GM19238 (cell line): ENCODE measurements at regions not wholly inside any gene's neighbourhood (a gene's known extent, or its start where the extent isn't known, plus 50 kb on each side); places are given as distances from the start of the nearest gene placed in this dataset.
"Not testable (repeated sequence)": the region's sequence is repeated elsewhere in the genome, so short reads cannot be mapped to it uniquely, and the experiment has no call there.

ENCODE experiments used
- DNase-seq: peaks from one replicate; pipeline ENCODE4 v3.0.0; 2011; ENCODE audit warnings: low spot score; ENCODE audit not compliant: insufficient read length

- DNase-seq, result no peak
Measured at GRCh38 chr12:23238190-23238589, 613.2 kb downstream of the ETNK1 start.

- DNase-seq, result no peak
Measured at GRCh38 chr12:23238957-23239356, 614.0 kb downstream of the ETNK1 start.

DNA sequence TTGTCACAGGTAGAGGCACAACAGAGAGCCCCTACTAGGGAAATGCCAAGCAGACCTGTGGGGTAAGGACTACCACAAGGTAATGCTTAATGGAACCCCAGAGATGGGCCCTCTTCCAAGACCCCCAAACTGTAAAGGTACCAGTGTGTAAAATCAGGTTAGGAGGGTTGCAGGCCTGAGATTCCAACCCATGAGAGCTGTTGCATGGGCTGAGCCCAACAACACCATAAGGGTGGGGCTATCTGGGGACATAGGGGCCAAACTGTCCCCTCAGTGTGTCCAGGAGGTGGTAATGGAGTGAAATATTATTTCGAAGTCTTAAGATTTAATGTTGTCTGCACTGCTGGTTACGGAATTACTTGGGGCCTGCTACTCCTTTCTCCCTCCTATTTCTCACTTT lies 620.2 kb downstream of the ETNK1 start:
- DNase-seq, result no peak

DNA sequence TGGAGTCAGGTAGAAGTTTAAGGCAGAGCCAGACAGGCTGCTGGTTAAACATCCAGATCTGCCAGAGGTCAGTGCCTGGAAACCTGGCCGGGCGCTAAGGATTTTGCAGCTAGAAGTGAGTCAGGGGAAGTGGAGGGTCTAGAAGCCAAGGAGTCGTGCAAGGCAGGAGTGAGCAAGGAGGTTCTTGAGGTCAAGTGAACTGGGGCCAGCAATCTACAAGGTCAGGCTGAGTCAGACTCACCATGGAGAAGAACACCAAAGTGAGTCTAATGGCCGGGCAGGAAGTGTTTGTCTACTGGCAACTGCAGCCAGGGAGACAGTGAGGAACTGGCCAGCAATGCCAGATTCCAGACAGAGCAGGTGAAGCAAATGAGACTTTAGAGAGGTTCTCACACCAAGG lies 628.2 kb downstream of the ETNK1 start:
- DNase-seq, result no peak

- not testable (repeated sequence) for DNase-seq
Measured at GRCh38 chr12:23253910-23254309, 628.9 kb downstream of the ETNK1 start.

GRCh38 chr12:23259558-23259957 lies 634.6 kb downstream of the ETNK1 start:
- DNase-seq, result no peak

- DNase-seq, result no peak
Measured at GRCh38 chr12:23262670-23263069, 637.7 kb downstream of the ETNK1 start.

DNA sequence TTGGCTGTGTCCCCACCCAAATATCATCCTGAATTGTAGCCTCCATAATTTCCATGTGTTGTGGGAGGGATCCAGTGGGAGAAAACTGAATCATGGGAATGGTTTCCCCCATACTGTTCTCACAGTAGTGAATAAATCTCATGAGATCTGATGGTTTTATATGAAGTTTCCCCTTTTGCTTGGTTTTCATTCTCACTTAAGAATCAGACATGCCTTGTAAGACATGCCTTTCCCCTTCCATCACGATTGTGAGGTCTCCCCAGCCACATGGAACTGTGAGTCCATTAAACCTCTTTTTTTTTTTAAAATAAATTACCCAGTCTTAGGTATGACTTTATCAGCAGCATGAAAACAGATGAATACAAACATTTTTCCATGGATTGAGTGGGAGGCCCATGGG lies 652.9 kb downstream of the ETNK1 start:
- DNase-seq, result no peak

GRCh38 chr12:23281295-23281694 lies 656.3 kb downstream of the ETNK1 start:
- DNase-seq, result no peak

GRCh38 chr12:23282701-23283100 lies 657.7 kb downstream of the ETNK1 start:
- DNase-seq, result no peak

DNA sequence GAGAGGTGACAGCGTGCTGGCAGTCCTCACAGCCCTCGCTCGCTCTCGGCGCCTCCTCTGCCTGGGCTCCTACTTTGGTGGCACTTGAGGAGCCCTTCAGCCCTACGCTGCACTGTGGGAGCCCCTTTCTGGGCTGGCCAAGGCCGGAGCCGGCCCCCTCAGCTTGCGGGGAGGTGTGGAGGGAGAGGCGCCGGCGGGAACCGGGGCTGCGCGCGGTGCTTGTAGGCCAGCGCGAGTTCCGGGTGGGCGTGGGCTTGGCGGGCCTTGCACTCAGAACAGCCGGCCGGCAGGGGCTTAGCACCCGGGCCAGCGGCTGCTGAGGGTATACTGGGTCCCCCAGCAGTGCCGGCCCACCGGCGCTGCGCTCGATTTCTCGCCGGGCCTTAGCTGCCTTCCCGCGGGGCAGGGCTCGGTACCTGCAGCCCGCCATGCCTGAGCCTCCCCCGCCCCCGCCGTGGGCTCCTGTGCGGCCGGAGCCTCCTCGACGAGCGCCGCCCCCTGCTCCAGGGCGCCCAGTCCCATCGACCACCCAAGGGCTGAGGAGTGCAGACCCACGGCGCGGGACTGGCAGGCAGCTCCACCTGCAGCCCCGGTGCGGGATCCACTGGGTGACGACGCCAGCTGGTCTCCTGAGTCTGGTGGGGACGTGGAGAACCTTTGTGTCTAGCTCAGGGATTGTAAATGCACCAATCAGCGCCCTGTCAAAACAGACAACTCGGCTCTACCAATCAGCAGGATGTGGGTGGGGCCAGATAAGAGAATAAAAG lies 661.0 kb downstream of the ETNK1 start:
- DNase-seq, result not testable (repeated sequence)

- no peak for DNase-seq
Measured at GRCh38 chr12:23290627-23291330, 658.7 kb downstream of the SOX5 start.

DNA sequence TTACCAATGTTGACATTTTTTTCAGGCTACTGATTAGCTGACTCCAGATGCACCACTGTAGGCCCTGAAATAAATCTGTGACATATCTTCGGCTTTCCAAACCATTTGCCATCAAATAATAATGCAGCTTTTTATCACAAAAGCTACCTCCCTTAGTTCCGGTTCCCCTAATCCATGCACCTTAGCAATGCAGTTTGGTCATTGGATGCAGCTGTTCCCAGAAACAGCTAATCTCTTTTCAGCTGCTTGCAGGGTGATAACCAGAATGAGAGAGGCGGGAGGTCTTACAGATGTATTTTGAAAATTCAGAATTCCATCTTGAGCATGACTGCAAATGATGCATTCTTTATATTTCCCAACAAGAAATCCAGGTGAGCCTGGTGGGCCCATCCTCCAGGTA lies 646.2 kb downstream of the SOX5 start:
- no peak for DNase-seq

GRCh38 chr12:23303821-23304220 lies 645.6 kb downstream of the SOX5 start:
- DNase-seq, result no peak

- DNase-seq, result no peak
Measured at GRCh38 chr12:23333938-23334337, 615.5 kb downstream of the SOX5 start.

GRCh38 chr12:23335593-23335992 lies 613.9 kb downstream of the SOX5 start:
- DNase-seq, result no peak

- DNase-seq, result no peak
Measured at GRCh38 chr12:23337213-23337612, 612.3 kb downstream of the SOX5 start.

DNA sequence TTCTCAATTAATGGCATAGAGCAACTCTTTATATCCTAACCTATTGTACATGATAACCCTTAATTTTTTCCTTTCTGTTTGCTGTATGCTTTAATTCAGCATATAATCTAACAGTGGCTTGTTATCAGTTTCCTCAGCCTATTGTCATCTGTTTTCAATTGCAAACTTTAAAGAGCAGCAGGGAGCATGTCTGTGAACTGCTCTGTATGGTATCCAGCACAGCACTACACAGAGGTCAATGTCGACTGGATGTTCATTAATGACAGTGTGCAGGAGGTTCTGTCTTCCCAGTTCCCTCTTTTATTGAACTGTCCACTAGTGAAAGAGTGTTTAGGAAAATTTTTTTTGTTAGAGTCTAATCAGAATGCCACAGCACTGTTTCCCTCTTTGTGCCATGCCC lies 609.1 kb downstream of the SOX5 start:
- no peak for DNase-seq

DNA sequence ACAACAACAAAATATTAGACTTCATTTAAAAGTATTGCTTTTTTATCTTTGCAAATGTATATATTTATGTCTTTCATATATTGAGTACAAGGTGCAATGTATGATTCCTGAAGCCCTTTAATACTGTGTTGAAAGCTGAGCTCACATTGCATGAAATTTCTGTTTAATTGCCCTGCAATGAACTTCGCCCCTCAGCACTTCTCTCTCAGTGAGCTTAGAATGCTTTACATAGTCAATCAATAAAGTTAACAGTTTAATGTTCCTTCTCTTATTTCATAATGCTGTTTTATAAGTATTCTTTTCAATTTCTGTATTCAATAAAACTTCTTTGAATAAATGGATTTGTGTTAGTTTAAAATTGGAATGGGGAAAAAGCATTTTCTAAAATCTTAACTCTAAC lies 607.1 kb downstream of the SOX5 start:
- DNase-seq, result no peak

- no peak for DNase-seq
Measured at GRCh38 chr12:23349564-23349963, 599.9 kb downstream of the SOX5 start.

DNA sequence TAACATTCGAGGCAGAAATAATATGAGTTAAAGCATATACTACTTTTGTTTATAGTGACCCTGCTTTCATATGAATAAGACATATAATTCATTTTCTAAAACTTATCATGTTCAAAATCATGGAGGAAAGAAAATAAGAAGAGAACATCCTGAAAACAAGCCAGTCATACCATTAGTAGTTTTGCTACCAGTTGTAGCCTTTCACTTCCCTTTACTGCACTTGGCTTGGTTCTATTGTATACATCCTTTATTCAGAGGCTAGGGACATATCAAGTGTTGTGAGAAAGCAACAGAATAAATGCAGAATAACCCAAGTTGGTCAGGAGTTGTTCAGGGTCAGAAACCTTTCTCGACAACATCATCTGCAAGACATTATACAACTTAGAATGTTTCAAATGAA lies 598.7 kb downstream of the SOX5 start:
- no peak for DNase-seq

DNA sequence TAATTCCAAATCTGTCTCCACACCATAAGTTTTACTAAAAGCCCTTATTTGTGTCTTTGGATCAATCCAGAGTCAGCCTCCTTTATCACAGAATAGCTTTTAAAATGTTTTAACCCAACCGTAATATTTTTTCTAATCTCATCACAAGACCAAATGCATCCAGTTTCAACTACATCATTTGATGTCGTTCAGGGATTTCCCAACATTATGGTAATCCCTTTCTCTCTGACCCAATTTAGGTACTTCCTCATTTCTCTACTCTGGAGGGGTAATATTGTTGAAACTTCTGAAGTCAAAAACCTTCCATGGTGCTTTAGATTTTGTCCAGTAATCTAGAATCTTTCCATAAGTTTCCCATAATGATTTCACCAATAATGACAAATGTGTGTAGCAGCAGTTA lies 596.8 kb downstream of the SOX5 start:
- no peak for DNase-seq

- DNase-seq, result no peak
Measured at GRCh38 chr12:23354800-23355199, 594.7 kb downstream of the SOX5 start.
